ENCODE measurements at regions not wholly inside any gene's neighbourhood (a gene's known extent, or its start where the extent isn't known, plus 50 kb on each side); places are given as distances from the start of the nearest gene placed in this dataset.

DNA sequence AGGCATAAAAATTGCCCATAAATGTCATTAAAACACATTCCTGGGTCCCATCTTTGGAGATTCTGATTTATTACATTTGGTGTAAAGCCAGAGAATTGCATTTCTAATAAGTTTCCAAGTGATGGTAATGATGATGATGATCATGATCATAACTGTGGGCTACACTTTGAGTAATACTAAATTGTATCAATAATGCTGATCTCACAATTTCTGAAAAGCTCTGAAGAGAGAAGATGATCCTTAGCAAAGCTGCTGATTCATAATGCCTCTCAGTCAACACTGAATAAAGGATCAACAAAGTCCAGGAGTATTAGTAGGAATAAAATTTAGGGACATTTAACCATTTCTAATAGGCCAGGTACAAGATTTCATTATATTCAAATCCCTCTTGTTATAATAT is 434.5 kb downstream of the CAAP1 start:
- no peak for DNase-seq (ENCODE audit: extremely low read depth, low read depth)
- TF ChIP-seq, protein P1, sequence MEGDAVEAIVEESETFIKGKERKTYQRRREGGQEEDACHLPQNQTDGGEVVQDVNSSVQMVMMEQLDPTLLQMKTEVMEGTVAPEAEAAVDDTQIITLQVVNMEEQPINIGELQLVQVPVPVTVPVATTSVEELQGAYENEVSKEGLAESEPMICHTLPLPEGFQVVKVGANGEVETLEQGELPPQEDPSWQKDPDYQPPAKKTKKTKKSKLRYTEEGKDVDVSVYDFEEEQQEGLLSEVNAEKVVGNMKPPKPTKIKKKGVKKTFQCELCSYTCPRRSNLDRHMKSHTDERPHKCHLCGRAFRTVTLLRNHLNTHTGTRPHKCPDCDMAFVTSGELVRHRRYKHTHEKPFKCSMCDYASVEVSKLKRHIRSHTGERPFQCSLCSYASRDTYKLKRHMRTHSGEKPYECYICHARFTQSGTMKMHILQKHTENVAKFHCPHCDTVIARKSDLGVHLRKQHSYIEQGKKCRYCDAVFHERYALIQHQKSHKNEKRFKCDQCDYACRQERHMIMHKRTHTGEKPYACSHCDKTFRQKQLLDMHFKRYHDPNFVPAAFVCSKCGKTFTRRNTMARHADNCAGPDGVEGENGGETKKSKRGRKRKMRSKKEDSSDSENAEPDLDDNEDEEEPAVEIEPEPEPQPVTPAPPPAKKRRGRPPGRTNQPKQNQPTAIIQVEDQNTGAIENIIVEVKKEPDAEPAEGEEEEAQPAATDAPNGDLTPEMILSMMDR (IDR thresholded peaks at IDR 0.05; ENCODE audit: low read depth, low read length), result no peak

DNA sequence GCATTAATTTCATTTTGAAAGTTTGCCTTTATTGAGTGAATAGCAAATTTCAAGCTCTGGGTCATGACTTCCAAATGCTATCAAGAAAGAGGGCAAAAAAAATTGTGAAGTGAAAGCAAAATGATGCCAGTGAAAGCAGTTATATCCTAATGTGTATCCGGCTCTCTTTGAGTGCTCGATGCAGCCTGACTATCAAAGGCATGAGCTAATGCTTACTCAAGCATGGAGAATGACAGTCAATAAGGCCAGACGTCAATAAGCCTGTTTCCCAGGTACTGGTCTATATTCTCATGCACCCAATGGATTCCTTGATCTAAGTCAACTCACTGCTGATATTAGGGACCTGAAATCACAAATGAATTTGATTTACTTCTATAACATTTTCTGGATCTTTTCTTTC is 435.5 kb downstream of the CAAP1 start:
- TF ChIP-seq, protein P1 (IDR thresholded peaks at IDR 0.05; ENCODE audit: low read depth, low read length), result no peak
- DNase-seq (ENCODE audit: extremely low read depth, low read depth), result no peak

DNA sequence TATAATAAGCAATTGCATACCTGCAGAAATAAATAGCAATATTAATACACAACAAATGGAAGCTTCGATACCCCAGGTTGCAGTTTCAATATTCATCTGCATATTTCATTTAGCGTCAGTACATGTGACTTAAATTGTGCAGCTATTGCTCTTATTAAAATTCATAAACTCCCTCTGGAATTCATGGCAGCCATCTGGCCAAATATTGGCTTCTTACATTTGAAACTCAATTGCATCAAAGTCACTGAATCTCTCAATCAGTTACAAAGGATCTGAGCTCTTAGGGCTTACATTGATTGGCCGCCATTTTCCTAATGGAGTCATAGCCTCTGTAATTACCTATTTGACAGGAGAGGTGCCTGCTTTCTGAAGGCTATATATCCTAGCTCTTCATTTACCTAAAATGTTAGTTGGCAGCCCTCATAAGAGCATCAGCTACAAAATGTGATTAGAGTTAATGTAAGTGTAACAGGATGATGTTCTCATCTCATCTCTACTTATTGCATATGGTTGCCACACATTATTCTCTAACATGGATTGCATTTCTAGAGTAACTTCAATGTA is 453.5 kb downstream of the CAAP1 start:
- TF ChIP-seq, protein P1 (IDR thresholded peaks at IDR 0.05; ENCODE audit: low read depth, low read length), result no peak

DNA sequence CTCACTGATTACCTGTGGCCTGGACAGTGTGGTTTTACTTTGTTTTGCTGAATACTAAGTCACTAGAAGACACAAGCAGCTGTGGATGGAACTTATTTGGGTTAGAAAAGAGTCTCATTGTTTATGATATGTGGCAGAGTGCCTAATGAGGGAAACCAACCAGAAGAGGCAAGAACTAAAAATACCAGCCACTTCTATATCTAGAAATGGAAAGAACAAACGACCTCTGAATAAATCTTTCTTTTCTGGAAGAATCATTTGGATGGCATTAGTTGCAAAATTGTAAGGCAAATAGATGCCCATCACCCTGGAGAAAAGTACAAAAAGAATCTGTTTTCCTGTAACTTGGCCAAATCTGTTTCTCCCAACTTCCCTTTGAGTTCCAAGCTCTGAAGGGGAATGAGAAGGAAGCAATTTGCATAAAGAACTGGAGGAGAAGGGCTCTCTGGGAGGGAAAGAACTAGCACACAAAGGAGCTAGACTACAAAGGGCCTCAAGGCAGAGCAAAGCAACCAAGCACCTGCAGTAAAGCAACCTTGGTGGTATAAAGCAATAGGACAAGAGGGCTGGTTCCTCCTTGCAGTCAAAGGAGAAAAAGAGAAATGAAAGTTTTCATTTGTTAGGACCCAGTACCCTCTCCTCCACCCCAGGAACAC is 455.4 kb downstream of the CAAP1 start:
- no peak for DNase-seq (ENCODE audit: extremely low read depth, low read depth)

More for the DNA sequence above, 453.5 kb downstream of the CAAP1 start:
- DNase-seq (ENCODE audit: extremely low read depth, low read depth), result no peak

DNA sequence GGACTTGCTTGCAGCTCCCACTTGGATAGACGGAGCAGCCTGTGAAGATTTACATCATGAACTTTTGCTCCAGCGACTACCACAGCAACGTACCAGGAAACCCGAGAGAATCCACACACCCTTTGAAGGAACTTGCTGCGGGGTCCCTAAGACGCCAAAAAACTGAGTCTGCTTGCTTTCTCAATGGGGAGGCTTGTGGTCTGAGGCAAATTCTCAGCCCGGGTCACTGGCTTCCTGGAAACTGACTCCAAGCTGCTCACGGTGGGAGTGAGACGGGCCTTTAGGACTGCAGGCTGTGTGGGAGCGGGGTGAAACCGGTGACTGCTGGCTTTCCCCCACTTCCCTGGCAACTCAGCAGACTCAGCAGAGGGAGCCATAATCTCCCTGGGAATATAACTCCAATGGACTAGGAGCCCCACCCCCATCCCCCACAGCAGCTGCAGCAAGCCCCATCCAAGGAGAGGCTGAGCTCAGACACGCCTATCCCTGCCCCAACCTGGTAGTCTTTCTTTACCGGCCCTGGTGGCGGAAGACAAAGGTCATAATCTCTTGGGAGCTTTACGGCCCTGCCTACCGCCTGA is 466.0 kb downstream of the CAAP1 start:
- TF ChIP-seq, protein P1 (IDR thresholded peaks at IDR 0.05; ENCODE audit: low read depth, low read length), result no peak
- DNase-seq (ENCODE audit: extremely low read depth, low read depth), result no peak

More for the DNA sequence above, 455.4 kb downstream of the CAAP1 start:
- TF ChIP-seq, protein P1 (IDR thresholded peaks at IDR 0.05; ENCODE audit: low read depth, low read length), result no peak

DNA sequence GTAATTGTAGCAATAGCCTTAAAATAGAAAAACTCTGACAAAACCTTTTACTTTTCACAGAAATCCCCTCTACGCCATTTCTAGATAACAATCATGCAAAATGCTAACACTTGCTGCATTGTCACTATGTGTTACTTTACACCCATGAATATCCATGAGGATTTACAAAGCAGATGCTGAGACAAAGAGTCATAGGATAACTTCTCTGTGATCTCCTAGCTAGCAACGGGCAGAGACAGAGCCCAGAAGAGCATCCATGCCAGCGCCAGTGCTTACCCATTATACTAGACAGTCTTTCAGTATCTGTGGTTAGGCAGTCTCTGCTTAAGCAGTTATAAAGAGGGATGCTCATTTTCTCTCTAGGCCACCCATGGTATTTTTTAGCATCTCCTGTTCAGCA is 474.1 kb downstream of the CAAP1 start:
- TF ChIP-seq, protein P1 (IDR thresholded peaks at IDR 0.05; ENCODE audit: low read depth, low read length), result no peak
- no peak for DNase-seq (ENCODE audit: extremely low read depth, low read depth)

DNA sequence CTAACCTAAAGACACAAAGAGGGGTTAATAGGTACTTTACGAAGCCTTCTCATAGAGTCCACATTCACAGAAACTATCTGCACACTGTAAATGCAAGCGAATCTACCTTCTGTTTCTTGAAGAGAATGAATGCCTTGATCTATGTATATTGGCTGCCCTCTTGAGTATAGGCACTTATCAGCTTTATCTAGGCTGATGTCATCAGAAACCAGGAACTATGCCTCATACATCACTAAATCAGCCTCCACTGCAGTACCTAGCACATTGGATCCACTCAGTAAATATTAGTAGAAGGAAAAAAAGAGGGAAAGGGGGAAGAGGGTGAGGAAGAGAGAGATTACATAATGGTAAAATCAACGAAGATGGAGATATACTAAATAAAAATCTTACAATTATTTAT is 477.1 kb downstream of the CAAP1 start:
- TF ChIP-seq, protein P1 (IDR thresholded peaks at IDR 0.05; ENCODE audit: low read depth, low read length), result no peak
- DNase-seq (ENCODE audit: extremely low read depth, low read depth), result no peak

Measured in AG09319 (cell line).